A549 (cell line): ENCODE measurements at regions not wholly inside any gene's neighbourhood (a gene's known extent, or its start where the extent isn't known, plus 50 kb on each side); places are given as distances from the start of the nearest gene placed in this dataset.
"Not testable (repeated sequence)": the region's sequence is repeated elsewhere in the genome, so short reads cannot be mapped to it uniquely, and the experiment has no call there.

Experiments
- ATAC-seq, 2 experiments: fragments of 200-7000 bp in 1 of 2; fragments of >200 bp in 1 of 2; cut with Nextera tagmentation in 1 of 2; cut with Tn5 transposase in 1 of 2; 3 replicates each; pipeline versions ENCODE4 v1.8.0 to v1.9.1; 2018 to 2020; ENCODE audit warnings: mild to moderate bottlenecking in 1 of 2, moderate library complexity in 1 of 2
- CTCF ChIA-PET: fragments of 300-600 bp; sonication (Branson Sonifier 250); formaldehyde crosslinking; extraction: SDS; loops from one replicate; lab custom pipeline; 2021; ENCODE audit warnings: antibody characterized with exemption, inconsistent platforms; lab: Yijun Ruan, JAX
- POLR2A ChIA-PET: fragments of 350-600 bp; formaldehyde crosslinking; extraction: SDS; loops from one replicate; lab custom pipeline; 2021; ENCODE audit warnings: antibody characterized with exemption, inconsistent platforms; lab: Yijun Ruan, JAX
- DNase-seq, 2 experiments: peaks; one replicate each; pipeline versions ENCODE4 v3.0.0 to v3.0.0-alpha.2; 2011 to 2016; ENCODE audit warnings: low read depth in 1 of 2, low spot score in 1 of 2
- FAIRE-seq: peaks from 2 replicates; lab custom pipeline; 2011; peaks lifted over from hg19 to GRCh38; lab: Jason Lieb, UNC
- H3K27ac ChIP-seq, 2 experiments: fragments of >200 bp; sonication (Bioruptor Twin); formaldehyde crosslinking; 3 replicates each; pipeline ENCODE4 v1.5.1; 2016 to 2017
- H3K4me1 ChIP-seq: fragments of >200 bp; sonication (Bioruptor Twin); formaldehyde crosslinking; 3 replicates; pipeline ENCODE4 v1.6.1; 2016
- H3K4me2 ChIP-seq: fragments of >200 bp; sonication (Bioruptor Twin); formaldehyde crosslinking; 3 replicates; pipeline ENCODE4 v1.6.1; 2016
- H3K4me3 ChIP-seq: fragments of >200 bp; sonication (Bioruptor Twin); formaldehyde crosslinking; 3 replicates; pipeline ENCODE4 v1.5.1; 2016
- H3K9me3 ChIP-seq: fragments of >200 bp; sonication (Bioruptor Twin); formaldehyde crosslinking; 3 replicates; pipeline ENCODE4 v1.6.1; 2016
- BHLHE40 ChIP-seq: IDR thresholded peaks from 2 replicates; pipeline ENCODE4 v1.6.1; 2012; ENCODE audit warnings: low read depth, low read length, inconsistent platforms
- CEBPB ChIP-seq, 2 experiments: fragments of >200 bp in 1 of 2; sonication (Bioruptor Twin) in 1 of 2; formaldehyde crosslinking in 1 of 2; IDR thresholded peaks; 2 replicates each; pipeline ENCODE4 v1.6.1; 2012 to 2016
- FOSB ChIP-seq: fragments of 250-450 bp; sonication (Bioruptor Pico); IDR thresholded peaks from 2 replicates; pipeline ENCODE4 v1.5.0; 2020; ENCODE audit warnings: mild to moderate bottlenecking, moderate library complexity
- GATA3 ChIP-seq: IDR thresholded peaks from 2 replicates; pipeline ENCODE4 v1.6.1; 2012; ENCODE audit warnings: borderline replicate concordance
- HEYL ChIP-seq: fragments of 250-450 bp; sonication (Bioruptor Pico); IDR thresholded peaks from 2 replicates; pipeline ENCODE4 v1.8.0; 2021; ENCODE audit warnings: mild to moderate bottlenecking, moderate library complexity
- HOXB5 ChIP-seq: fragments of 250-450 bp; sonication (Bioruptor Pico); IDR thresholded peaks from 2 replicates; pipeline ENCODE4 v1.5.0; 2020; ENCODE audit warnings: mild to moderate bottlenecking, moderate library complexity
- KDM1A ChIP-seq: fragments of 200-600 bp; sonication (generic); IDR thresholded peaks from 2 replicates; pipeline ENCODE4 v1.6.1; 2016; ENCODE audit warnings: low read depth, mild to moderate bottlenecking
- MAZ ChIP-seq: fragments of 150-350 bp; IDR thresholded peaks from 2 replicates; pipeline ENCODE4 v1.6.1; 2014; ENCODE audit warnings: antibody characterized with exemption, low read depth, low read length, borderline replicate concordance
- MYC ChIP-seq: IDR thresholded peaks from 2 replicates; pipeline ENCODE4 v1.6.1; 2012; ENCODE audit warnings: mild to moderate bottlenecking, inconsistent platforms, low read length, improper control_type of control experiment, borderline replicate concordance
- NR3C1 ChIP-seq: fragments of >200 bp; sonication (Bioruptor Twin); formaldehyde crosslinking; IDR thresholded peaks from 3 replicates; pipeline ENCODE4 v1.6.1; 2017
- RCOR1 ChIP-seq: fragments of 150-350 bp; IDR thresholded peaks from 2 replicates; pipeline ENCODE4 v1.6.1; 2014; ENCODE audit warnings: antibody characterized with exemption, low read length, low read depth
- SREBF2 ChIP-seq: fragments of 450-650 bp; IDR thresholded peaks from 2 replicates; pipeline ENCODE4 v1.6.1; 2014; ENCODE audit warnings: mild to moderate bottlenecking, moderate library complexity
- TP53 ChIP-seq: fragments of 250-450 bp; sonication (Bioruptor Pico); IDR thresholded peaks from 2 replicates; pipeline ENCODE4 v1.5.0; 2021; ENCODE audit warnings: mild to moderate bottlenecking, moderate library complexity
- ZFP36 ChIP-seq: fragments of 450-650 bp; IDR thresholded peaks from 2 replicates; pipeline ENCODE4 v1.6.1; 2014; ENCODE audit warnings: borderline replicate concordance; ENCODE audit not compliant: partially characterized antibody
- ZSCAN20 ChIP-seq: fragments of 250-450 bp; sonication (Bioruptor Pico); IDR thresholded peaks from 2 replicates; pipeline ENCODE4 v1.8.0; 2022; ENCODE audit warnings: mild to moderate bottlenecking, moderate library complexity
- whole genome bisulfite sequencing: methylation state at CpG from one replicate; pipeline ENCODE4 v1.1.6; 2017; ENCODE audit errors: missing lambda C conversion rate; 5-methylcytosine and 5-hydroxymethylcytosine counted together
- TF ChIP-seq, protein P1 (sequence below): IDR thresholded peaks from 2 replicates; pipeline ENCODE4 v1.6.1; 2012
- TF ChIP-seq, protein P2 (sequence below): fragments of 250-450 bp; sonication (Bioruptor Pico); IDR thresholded peaks from 2 replicates; pipeline ENCODE4 v1.5.0; 2020; ENCODE audit warnings: low read depth, mild to moderate bottlenecking, moderate library complexity
- TF ChIP-seq, protein P3 (sequence below): fragments of >200 bp; sonication (Bioruptor Twin); formaldehyde crosslinking; IDR thresholded peaks from 3 replicates; pipeline ENCODE4 v1.6.1; 2016
- TF ChIP-seq, protein P4 (sequence below): fragments of 200-600 bp; sonication (generic); IDR thresholded peaks from 2 replicates; pipeline ENCODE4 v1.6.1; 2016; ENCODE audit warnings: antibody characterized with exemption, mild to moderate bottlenecking, moderate library complexity
- TF ChIP-seq, protein P5 (sequence below): fragments of >200 bp; sonication (Bioruptor Twin); formaldehyde crosslinking; IDR thresholded peaks from 3 replicates; pipeline ENCODE4 v1.5.1; 2016
- TF ChIP-seq, protein P6 (sequence below): IDR thresholded peaks from 2 replicates; pipeline ENCODE4 v1.6.1; 2012

DNA sequence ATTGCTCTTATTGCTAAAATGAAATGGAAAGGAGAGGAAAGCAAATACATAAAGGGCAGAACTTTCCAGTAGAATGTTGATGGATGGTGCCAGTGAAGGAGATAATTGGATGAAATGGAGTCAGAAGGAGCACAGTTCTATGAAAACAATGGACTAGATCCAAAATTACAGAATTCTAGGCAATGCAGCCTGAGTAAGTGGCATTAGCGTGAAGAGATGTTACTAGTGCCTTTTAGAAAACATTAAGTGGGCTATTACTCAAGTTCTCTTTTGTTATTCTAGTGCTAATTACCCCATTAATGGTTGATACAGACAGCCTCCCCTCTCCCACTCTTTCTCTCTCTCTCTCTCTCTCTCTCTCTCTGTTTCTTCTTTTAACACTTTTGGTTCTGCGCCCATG, 209.5 kb upstream of the RGS17 start:
- POLR2A ChIA-PET, result no interaction called here
- no peaks in the 10 kb centered on the region for H3K9me3 ChIP-seq
- no peak for DNase-seq
- FAIRE-seq, result no peak
- H3K27ac ChIP-seq, result no peak overlapping the region
- no peak overlapping the region for H3K4me3 ChIP-seq
- no peak for TF ChIP-seq KDM1A
- no peak for TF ChIP-seq SREBF2
- no peak for TF ChIP-seq HOXB5
- TF ChIP-seq MYC, result no peak
- TF ChIP-seq, protein P1, sequence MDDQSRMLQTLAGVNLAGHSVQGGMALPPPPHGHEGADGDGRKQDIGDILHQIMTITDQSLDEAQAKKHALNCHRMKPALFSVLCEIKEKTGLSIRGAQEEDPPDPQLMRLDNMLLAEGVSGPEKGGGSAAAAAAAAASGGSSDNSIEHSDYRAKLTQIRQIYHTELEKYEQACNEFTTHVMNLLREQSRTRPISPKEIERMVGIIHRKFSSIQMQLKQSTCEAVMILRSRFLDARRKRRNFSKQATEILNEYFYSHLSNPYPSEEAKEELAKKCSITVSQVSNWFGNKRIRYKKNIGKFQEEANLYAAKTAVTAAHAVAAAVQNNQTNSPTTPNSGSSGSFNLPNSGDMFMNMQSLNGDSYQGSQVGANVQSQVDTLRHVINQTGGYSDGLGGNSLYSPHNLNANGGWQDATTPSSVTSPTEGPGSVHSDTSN, result no peak
- TF ChIP-seq NR3C1, result no peak
- no peak for TF ChIP-seq HEYL
- TF ChIP-seq MAZ, result no peak
- TF ChIP-seq FOSB, result no peak
- no peak for TF ChIP-seq TP53 (CRISPR knock-in tag)
- TF ChIP-seq, protein P2, sequence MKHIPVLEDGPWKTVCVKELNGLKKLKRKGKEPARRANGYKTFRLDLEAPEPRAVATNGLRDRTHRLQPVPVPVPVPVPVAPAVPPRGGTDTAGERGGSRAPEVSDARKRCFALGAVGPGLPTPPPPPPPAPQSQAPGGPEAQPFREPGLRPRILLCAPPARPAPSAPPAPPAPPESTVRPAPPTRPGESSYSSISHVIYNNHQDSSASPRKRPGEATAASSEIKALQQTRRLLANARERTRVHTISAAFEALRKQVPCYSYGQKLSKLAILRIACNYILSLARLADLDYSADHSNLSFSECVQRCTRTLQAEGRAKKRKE (CRISPR knock-in tag), result no peak
- TF ChIP-seq BHLHE40, result no peak
- no peak for TF ChIP-seq ZSCAN20 (CRISPR knock-in tag)
- no peak for TF ChIP-seq ZFP36
- TF ChIP-seq, protein P3, sequence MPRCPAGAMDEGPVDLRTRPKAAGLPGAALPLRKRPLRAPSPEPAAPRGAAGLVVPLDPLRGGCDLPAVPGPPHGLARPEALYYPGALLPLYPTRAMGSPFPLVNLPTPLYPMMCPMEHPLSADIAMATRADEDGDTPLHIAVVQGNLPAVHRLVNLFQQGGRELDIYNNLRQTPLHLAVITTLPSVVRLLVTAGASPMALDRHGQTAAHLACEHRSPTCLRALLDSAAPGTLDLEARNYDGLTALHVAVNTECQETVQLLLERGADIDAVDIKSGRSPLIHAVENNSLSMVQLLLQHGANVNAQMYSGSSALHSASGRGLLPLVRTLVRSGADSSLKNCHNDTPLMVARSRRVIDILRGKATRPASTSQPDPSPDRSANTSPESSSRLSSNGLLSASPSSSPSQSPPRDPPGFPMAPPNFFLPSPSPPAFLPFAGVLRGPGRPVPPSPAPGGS, result no peak
- TF ChIP-seq, all 56 proteins: peak for 0
- Histone ChIP-seq H3K4me2 (no peak overlapping the region), H3K4me1 (no peaks in the 10 kb centered on the region)
- no peak for ATAC-seq
- WGBS, result 65% methylated on average over 2 of the region's 2 CpGs
- CTCF ChIA-PET, result no interaction called here

DNA sequence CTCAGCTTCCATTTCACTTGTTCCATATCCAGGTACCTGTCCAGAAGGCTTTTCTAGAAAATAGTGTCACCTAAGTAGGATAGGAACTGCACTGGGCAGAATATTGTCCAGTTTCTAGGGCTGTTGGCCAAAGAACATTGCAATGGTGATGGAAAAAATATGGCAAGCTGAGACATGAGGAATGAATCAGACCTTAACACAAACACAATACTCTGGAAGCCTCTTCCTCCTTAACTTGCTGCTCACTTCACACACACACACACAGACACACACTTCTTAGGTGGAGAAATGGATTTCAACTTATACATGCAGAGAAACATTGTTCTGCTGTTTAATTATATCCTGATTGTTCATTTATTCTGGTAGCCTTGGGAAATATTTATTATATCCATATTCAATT, 203.0 kb upstream of the RGS17 start:
- POLR2A ChIA-PET, result no interaction called here

DNA sequence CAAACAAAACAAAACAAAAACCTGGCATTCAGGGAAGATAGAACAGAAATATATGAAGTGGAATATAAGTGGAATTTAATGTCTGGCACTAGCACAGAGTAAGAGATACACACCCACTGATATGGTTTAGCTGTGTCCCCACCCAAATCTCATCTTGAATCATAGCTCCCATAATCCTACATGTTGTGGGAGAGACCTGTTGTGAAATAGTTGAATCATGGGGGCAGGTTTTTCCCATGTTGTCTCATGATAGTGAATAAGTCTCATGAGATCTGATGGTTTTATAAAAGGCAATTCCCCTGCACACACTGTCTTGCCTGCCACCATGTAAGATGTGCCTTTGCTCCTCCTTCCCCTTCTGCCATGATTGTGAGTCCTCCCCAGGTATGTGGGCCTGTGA, 200.1 kb upstream of the RGS17 start:
- H3K4me3 ChIP-seq, DNase-seq, CTCF ChIA-PET, H3K4me1 ChIP-seq, H3K4me2 ChIP-seq, H3K27ac ChIP-seq, POLR2A ChIA-PET, FAIRE-seq, H3K9me3 ChIP-seq, ATAC-seq: not testable (repeated sequence)

More for the DNA sequence above, 203.0 kb upstream of the RGS17 start:
- TF ChIP-seq ZFP36 (no peak), CEBPB (IDR thresholded peaks at IDR 0.05) (no peak), RCOR1 (no peak), GATA3 (no peak)
- TF ChIP-seq, protein P4, sequence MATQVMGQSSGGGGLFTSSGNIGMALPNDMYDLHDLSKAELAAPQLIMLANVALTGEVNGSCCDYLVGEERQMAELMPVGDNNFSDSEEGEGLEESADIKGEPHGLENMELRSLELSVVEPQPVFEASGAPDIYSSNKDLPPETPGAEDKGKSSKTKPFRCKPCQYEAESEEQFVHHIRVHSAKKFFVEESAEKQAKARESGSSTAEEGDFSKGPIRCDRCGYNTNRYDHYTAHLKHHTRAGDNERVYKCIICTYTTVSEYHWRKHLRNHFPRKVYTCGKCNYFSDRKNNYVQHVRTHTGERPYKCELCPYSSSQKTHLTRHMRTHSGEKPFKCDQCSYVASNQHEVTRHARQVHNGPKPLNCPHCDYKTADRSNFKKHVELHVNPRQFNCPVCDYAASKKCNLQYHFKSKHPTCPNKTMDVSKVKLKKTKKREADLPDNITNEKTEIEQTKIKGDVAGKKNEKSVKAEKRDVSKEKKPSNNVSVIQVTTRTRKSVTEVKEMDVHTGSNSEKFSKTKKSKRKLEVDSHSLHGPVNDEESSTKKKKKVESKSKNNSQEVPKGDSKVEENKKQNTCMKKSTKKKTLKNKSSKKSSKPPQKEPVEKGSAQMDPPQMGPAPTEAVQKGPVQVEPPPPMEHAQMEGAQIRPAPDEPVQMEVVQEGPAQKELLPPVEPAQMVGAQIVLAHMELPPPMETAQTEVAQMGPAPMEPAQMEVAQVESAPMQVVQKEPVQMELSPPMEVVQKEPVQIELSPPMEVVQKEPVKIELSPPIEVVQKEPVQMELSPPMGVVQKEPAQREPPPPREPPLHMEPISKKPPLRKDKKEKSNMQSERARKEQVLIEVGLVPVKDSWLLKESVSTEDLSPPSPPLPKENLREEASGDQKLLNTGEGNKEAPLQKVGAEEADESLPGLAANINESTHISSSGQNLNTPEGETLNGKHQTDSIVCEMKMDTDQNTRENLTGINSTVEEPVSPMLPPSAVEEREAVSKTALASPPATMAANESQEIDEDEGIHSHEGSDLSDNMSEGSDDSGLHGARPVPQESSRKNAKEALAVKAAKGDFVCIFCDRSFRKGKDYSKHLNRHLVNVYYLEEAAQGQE, result no peak
- TF ChIP-seq, protein P5, sequence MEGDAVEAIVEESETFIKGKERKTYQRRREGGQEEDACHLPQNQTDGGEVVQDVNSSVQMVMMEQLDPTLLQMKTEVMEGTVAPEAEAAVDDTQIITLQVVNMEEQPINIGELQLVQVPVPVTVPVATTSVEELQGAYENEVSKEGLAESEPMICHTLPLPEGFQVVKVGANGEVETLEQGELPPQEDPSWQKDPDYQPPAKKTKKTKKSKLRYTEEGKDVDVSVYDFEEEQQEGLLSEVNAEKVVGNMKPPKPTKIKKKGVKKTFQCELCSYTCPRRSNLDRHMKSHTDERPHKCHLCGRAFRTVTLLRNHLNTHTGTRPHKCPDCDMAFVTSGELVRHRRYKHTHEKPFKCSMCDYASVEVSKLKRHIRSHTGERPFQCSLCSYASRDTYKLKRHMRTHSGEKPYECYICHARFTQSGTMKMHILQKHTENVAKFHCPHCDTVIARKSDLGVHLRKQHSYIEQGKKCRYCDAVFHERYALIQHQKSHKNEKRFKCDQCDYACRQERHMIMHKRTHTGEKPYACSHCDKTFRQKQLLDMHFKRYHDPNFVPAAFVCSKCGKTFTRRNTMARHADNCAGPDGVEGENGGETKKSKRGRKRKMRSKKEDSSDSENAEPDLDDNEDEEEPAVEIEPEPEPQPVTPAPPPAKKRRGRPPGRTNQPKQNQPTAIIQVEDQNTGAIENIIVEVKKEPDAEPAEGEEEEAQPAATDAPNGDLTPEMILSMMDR, result no peak
- TF ChIP-seq, protein P6, sequence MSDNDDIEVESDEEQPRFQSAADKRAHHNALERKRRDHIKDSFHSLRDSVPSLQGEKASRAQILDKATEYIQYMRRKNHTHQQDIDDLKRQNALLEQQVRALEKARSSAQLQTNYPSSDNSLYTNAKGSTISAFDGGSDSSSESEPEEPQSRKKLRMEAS, result no peak
- no peak for ATAC-seq
- CTCF ChIA-PET, result no interaction called here
- no peak overlapping the region for H3K4me2 ChIP-seq
- no peak overlapping the region for H3K4me3 ChIP-seq
- no peaks in the 10 kb centered on the region for H3K9me3 ChIP-seq
- DNase-seq, result no peak
- no peak for FAIRE-seq
- H3K27ac ChIP-seq, result no peak overlapping the region
- no peaks in the 10 kb centered on the region for H3K4me1 ChIP-seq
